ENCODE measurements at regions not wholly inside any gene's neighbourhood (a gene's known extent, or its start where the extent isn't known, plus 50 kb on each side); places are given as distances from the start of the nearest gene placed in this dataset.

GRCh38 chr11:93902921-93903320 lies 52.5 kb upstream of the VSTM5 start:
- no peak for TF ChIP-seq CTCF (IDR thresholded peaks at IDR 0.05; ENCODE audit: low read depth, low read length)
- no peak overlapping the region for H3K4me3 ChIP-seq (ENCODE audit: low read depth, low read length)

GRCh38 chr11:93903989-93904388 lies 53.6 kb upstream of the VSTM5 start:
- no peak for TF ChIP-seq CTCF (IDR thresholded peaks at IDR 0.05; ENCODE audit: low read depth, low read length)
- no peak overlapping the region for H3K4me3 ChIP-seq (ENCODE audit: low read depth, low read length)

GRCh38 chr11:93904716-93905115 lies 54.3 kb upstream of the VSTM5 start:
- no peak overlapping the region for H3K4me3 ChIP-seq (ENCODE audit: low read depth, low read length)
- no peak for TF ChIP-seq CTCF (IDR thresholded peaks at IDR 0.05; ENCODE audit: low read depth, low read length)

GRCh38 chr11:93905384-93905783 lies 55.0 kb upstream of the VSTM5 start:
- no peak overlapping the region for H3K4me3 ChIP-seq (ENCODE audit: low read depth, low read length)
- TF ChIP-seq CTCF (IDR thresholded peaks at IDR 0.05; ENCODE audit: low read depth, low read length), result no peak

GRCh38 chr11:93906486-93906885 lies 56.1 kb upstream of the VSTM5 start:
- H3K4me3 ChIP-seq (ENCODE audit: low read depth, low read length), result no peak overlapping the region
- no peak for TF ChIP-seq CTCF (IDR thresholded peaks at IDR 0.05; ENCODE audit: low read depth, low read length)

GRCh38 chr11:93907901-93908300 lies 57.5 kb upstream of the VSTM5 start:
- no peak overlapping the region for H3K4me3 ChIP-seq (ENCODE audit: low read depth, low read length)
- TF ChIP-seq CTCF (IDR thresholded peaks at IDR 0.05; ENCODE audit: low read depth, low read length), result no peak

GRCh38 chr11:93908689-93909088 lies 58.3 kb upstream of the VSTM5 start:
- no peak overlapping the region for H3K4me3 ChIP-seq (ENCODE audit: low read depth, low read length)
- TF ChIP-seq CTCF (IDR thresholded peaks at IDR 0.05; ENCODE audit: low read depth, low read length), result no peak
